Ectodermal cell (in vitro differentiated cells): ENCODE measurements at regions not wholly inside any gene's neighbourhood (a gene's known extent, or its start where the extent isn't known, plus 50 kb on each side); places are given as distances from the start of the nearest gene placed in this dataset.

Source experiments
- H3K27ac ChIP-seq: 2 replicates; pipeline ENCODE4 v1.7.0; 2013; ENCODE audit warnings: mild to moderate bottlenecking, low read depth, low read length; ENCODE audit not compliant: insufficient read depth, poor library complexity, severe bottlenecking
- H3K27me3 ChIP-seq: 2 replicates; pipeline ENCODE4 v1.7.0; 2013; ENCODE audit warnings: mild to moderate bottlenecking, low read length; ENCODE audit not compliant: insufficient read depth, control insufficient read depth, poor library complexity, severe bottlenecking
- H3K36me3 ChIP-seq: one replicate; pipeline ENCODE4 v1.7.0; 2013; ENCODE audit warnings: low read length; ENCODE audit not compliant: control insufficient read depth, insufficient read depth
- H3K4me1 ChIP-seq: one replicate; pipeline ENCODE4 v1.7.0; 2013; ENCODE audit warnings: low read length; ENCODE audit not compliant: control insufficient read depth, insufficient read depth
- H3K4me3 ChIP-seq: 2 replicates; pipeline ENCODE4 v1.7.0; 2013; ENCODE audit warnings: low read depth, low read length, control low read depth; ENCODE audit not compliant: insufficient read depth
- H3K9me3 ChIP-seq: 2 replicates; pipeline ENCODE4 v1.7.0; 2013; ENCODE audit warnings: mild to moderate bottlenecking, low read length, moderate library complexity; ENCODE audit not compliant: control insufficient read depth
- WGBS, 2 experiments: methylation state at CpG; one replicate each; pipeline ENCODE4 v1.1.7; 2013; ENCODE audit warnings: missing lambda C conversion rate in 2 of 2; 5-methylcytosine and 5-hydroxymethylcytosine counted together

DNA sequence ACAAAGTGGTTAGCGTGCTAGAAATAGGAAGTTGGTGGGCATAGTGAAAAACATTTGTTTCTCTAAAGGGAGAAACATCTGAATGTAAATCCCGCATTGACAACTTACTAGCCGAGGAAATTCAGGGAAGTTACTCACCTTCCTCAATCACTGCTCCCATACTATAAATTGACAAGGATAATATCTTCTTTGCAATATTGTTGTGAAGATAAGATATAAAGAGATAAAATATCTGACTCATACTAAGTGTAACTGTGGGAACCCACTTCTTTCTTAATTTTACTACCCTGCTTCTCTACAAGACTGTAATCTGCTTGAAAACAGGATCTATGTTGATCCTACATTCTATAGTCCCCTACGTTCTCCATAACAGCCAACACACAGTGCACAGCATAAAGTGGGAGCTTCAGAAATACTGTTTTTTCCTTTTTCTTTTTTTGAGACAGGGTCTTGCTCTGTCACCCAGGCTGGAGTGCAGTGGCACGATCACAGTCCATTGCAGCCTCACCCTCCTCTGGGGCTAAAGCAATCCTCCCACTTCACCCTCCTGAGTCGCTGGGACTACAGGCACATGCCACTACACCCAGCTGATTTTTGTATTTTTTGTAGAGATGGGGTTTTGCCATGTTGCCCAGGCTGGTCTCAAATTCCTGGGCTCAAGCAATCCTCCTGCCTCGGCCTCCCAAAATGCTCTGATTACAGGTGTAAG, 57.4 kb upstream of the C1orf21 start:
- Histone ChIP-seq H3K27ac (no peak overlapping the region), H3K9me3 (no peaks in the 10 kb centered on the region), H3K36me3 (no peaks in the 10 kb centered on the region), H3K27me3 (no peaks in the 10 kb centered on the region), H3K4me1 (no peaks in the 10 kb centered on the region), H3K4me3 (no peak overlapping the region)
- 91 to 97% methylated on average over 4 to 6 of the region's 7 CpGs for WGBS, 2 experiments

DNA sequence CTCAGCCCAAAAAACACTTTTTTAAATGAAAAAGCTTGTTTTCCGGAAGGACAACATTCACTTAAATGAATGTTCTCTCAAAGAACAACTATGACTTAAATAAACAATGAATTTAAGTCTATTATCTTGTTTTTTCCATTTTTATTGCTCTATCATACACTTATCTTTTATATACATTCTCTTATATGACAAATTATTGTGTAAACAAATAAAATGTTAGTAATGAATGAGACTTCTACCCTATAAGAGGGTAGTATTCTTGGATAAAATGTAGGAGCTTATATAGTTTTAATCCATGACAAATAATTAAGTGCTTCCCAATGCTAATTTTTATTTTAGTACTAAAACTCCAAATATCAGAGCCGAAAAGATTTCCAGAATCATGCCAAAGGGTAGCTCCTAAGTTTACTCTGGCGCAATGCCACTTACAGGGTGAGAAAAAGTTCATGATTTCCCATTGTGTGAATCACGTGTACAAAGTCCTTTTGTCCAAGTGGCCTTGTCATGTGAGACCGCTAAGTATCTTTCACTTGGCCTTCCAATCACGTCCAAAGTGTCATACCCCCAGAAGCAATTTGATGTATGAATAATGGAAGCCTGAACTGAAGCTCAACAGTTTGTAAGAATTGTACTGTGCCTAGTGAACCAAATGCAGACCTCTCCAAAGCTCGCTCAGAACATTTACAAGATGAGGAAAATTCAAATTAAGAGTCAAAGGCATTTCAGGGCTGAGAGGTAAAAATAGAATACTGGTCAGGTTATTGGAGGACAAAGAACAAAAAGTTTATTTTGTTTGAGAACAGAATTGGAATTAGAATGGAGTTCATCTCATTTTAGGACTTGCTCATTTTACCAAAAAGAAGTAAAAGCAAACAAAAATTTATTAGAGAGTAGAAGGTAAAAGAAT, 56.6 kb upstream of the C1orf21 start:
- Histone ChIP-seq H3K27me3 (no peaks in the 10 kb centered on the region), H3K4me3 (no peak overlapping the region), H3K27ac (no peak overlapping the region), H3K4me1 (no peaks in the 10 kb centered on the region), H3K36me3 (no peaks in the 10 kb centered on the region), H3K9me3 (no peaks in the 10 kb centered on the region)
- WGBS, 2 experiments: 95% methylated on average over 7 of the region's 7 CpGs

DNA sequence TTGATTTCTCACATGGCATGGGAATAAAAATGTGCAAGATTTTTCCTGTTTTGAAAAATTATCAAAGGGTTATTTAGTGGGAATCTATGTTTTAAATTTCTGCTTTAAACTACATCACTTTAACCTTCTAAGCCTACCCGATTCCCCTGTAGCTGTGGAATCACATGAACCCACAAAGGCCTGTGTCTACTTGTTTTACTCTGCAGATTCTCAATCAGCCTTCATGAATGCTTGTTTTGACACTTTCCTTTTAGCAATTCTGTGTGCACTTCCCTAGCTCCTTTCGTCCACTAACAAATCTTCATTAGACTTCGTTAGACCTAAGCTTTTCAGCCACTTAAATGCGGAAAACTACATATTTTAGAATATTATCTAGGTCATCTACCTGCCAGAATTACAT, 56.0 kb upstream of the C1orf21 start:
- Histone ChIP-seq H3K9me3 (no peaks in the 10 kb centered on the region), H3K4me1 (no peaks in the 10 kb centered on the region), H3K27me3 (no peaks in the 10 kb centered on the region), H3K4me3 (no peak overlapping the region), H3K36me3 (no peaks in the 10 kb centered on the region), H3K27ac (no peak overlapping the region)
- WGBS, 2 experiments: 89 to 93% methylated on average over 4 of the region's 4 CpGs
